Erythroblast (primary cell): ENCODE measurements at regions not wholly inside any gene's neighbourhood (a gene's known extent, or its start where the extent isn't known, plus 50 kb on each side); places are given as distances from the start of the nearest gene placed in this dataset.

Experiments used
- DNase-seq, 2 experiments: peaks; one replicate each; lab custom pipeline; 2025; lab: John Stamatoyannopoulos, UW
- GATA1 ChIP-seq: IDR thresholded peaks from 2 replicates; pipeline ENCODE4 v1.6.1; 2011; ENCODE audit warnings: low read depth, mild to moderate bottlenecking, control low read depth, low read length, moderate library complexity
- POLR2A ChIP-seq: IDR thresholded peaks from 2 replicates; pipeline ENCODE4 v1.6.1; 2011; ENCODE audit warnings: mild to moderate bottlenecking, low read length

DNA sequence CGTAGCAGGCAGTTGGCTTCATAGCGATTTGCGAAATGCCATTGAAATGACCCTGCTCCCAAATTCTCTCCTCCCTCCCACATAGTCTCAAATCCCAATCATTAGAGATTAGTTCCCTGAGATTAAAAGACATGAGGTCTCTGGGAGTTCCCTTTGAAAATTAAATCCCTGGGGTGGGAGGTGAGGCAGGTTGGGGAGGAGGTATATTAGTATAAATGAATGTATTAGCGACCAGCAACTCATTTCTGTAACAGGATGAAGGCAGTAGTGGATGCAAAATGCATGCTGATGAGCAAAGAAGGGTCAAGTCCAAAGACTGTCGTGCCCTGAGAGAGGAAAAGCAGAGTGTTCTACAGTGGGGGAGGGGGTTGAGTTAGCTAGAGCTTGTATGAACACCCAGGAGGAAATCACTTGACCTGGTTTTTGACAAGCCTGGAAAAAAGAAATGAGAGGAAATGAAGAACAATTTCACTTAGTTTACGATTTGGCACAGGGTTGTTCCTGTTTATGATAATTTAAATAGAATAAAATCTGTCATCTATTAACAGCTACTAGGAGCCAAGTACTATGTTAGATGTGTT lies 79.6 kb upstream of the MTPN start:
- no peak for DNase-seq
- TF ChIP-seq POLR2A (no peak), GATA1 (no peak)

DNA sequence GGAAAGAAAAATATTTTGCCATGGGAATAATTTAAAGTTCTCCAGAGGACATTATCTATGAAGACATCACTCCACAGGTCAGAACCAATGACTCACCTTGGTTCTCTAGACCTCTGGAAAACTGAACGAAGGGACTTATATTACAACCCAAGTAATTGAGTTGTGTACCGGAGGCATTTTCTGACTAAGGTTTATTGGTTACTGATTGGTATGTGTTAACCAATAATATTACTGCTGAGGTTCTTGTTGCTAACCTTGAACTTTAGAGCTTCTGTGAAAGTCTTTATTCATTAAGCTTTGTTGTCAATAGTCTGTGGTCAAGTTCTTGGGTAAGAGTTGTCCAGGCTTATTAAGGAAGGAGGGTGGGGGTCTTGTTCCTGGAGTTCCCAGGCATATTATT lies 78.1 kb upstream of the MTPN start:
- no peak for DNase-seq
- TF ChIP-seq POLR2A (no peak), GATA1 (no peak)

DNA sequence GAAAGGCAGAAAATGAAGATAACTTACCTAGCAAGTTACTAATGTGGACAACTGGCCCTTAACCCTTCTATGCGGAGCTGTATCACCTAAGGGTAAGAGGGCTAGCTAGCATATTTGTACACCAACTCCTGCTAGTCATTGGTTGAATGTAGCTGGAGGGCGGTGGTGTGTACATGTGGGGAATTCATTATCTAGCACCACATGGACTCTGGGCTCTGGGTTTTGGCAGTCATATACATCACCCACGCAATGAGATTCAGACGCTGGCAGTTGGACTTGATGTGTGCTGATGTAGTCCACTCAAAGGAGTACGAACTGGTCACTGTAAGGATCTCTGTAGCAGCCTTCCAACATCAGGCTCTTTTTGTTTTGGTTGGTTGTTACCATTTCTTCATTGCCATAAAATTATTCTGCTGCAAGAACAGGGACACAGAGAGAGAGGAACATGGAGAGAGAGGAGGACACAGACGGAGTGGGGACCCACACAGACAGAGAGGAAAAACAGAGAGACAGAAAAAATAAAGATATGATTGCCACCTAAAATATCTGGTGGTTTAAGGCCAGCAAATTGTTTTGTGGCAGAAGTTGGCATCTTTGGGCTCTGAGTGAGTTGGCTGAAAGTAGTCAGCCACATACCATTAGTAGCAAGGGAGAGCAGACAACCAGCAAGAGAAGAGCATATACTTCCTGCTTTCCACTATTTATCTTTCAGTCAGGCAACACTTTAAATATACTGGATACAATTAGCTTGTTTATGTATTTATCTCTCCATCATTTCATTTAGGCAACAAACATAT lies 76.7 kb upstream of the MTPN start:
- TF ChIP-seq GATA1 (no peak), POLR2A (no peak)
- no peak for DNase-seq

DNA sequence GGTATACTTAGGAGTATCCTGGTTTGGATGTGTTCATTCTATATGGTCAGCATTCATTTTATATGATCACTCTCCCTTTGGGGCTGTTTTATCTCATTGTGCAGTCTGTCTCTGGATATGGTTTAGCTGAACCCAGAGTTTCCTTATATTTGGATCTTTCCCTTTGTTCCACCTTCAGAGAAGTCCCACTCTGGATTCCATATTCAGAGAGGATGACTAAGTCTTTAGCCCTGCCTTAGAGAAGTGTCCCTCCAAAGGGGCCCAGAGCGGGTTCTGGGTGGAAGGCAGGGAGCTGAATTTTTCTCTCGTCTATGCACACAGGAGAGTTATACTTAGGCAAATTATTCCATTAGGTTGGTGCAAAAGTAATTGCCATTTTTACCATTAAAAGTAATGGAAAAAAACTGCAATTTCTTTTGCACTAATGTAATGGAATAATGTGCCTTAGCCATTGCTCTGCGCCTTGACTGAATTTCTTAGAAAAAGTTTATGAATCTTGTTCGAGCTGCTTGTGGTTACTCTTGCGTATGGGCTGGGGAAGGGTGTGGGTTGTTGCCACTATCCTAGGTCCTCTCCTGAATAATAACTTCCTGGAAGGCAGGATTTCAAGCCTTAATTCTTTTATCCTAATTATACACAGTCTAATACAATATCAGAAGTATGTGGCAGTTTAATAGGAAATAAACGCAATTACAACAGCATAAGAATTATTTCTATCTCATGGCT lies 74.2 kb upstream of the MTPN start:
- no peak for DNase-seq
- TF ChIP-seq POLR2A = no peak
- TF ChIP-seq GATA1 = no peak

DNA sequence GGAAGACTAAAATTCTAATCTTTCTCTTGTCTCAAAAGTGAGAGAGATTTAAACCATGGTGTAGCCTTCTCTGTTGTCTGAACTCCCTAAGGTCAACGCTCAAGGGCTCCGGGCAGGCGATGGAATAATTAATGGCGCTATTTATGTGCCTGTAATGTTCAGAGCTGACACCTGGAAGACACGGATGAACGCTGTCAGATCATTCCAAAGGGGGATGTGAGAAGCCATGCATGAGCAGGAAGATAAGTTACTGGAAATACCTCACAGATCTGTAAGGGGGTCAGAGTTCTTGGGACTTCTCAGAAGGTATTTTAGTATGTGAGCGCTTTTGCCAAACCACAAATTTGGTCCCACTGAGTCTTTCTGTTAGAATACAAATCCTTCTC lies 73.3 kb upstream of the MTPN start:
- no peak for DNase-seq
- TF ChIP-seq GATA1 (no peak), POLR2A (no peak)

DNA sequence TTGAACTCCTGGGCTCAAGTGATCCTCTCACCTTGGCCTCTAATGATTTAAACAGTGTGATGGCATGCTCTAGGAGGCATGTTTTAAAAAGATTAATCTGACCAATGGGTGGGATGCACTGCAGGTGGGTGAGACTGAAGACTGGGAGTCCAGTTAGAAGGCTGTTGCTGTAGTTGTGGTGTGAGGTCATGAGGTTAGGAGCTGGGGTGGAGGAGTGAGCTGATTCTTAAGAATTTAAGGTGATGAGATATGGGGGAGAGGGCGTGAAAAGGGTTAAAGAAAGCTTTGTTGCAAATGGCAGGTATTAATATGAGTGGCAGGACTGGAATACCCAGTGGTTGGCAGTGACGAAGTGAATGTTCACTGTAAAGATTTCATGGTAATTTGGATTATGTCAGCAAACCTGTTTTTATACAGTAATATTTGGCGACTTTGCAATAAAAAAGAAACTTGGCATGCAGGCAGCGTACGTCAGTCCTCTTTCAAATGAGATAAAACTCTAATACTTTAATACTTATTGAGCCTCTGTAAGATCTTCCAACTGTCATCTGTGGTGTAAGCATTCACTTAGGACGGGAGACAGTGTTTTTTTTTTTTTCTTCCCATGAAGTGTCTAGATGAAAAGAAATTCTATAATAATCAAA lies 72.8 kb upstream of the MTPN start:
- TF ChIP-seq POLR2A (no peak), GATA1 (no peak)
- no peak for DNase-seq

DNA sequence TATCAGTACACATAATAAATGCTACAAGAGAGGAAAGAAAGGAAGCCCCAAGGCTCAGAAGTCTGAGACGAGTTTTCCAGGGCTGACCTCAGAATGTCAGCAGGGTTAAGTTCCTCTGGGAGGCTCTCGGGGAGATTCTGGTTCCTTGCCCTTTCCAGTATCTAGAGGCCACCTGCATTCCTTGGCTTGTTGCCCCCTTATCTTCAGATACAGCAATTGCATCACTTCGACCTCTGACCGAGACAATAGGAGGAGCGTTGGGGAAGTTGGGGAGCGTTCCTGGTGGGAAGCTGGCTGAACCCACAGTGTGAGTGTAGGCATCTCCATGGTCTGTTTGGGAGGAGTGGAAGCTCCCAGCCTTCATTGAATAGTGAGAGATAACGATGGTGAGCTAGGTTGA lies 72.0 kb upstream of the MTPN start:
- TF ChIP-seq POLR2A = no peak
- TF ChIP-seq GATA1 = no peak
- peak in 1 of 2 experiments; percentile 11 for DNase-seq

DNA sequence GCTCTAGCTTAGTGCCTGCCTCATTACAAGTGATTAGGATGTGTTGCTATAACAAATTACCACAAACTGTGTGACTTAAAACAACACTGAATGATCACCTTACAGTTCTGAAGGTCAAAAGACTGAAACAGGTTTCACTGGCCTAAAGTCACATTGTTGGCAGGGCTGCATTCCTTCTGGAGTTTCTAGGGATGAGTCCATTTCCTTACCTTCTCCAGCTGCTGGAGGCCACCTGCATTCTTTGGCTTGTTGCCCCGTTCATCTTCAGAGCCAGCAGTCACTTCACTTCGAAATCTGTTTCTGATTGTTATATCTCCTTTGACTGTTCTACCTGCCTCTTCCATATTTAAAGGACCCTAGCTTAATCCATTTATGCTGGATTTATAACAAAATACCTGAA lies 69.4 kb upstream of the MTPN start:
- TF ChIP-seq POLR2A (no peak), GATA1 (no peak)

DNA sequence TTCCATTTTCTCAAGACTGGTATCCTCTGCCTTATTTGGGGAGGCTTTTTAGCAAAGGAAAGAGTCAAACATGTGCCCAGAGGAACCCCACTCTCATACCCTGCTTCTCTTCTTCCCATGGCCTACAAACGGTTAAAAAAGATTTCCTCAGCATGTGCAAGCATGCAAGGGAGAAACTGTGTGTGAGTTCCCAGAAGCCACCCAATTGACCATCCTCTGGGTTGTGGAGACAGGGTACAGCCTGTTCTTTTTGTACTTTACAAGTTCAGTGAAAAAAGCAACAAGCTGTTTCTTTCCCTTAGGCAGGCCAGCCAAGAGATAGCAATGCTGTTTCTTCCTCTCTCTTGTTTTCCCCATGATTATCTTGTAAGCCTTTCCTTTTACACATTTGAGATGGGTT lies 68.8 kb upstream of the MTPN start:
- no peak for TF ChIP-seq GATA1
- no peak for TF ChIP-seq POLR2A
- no peak for DNase-seq

More for the DNA sequence above, 69.4 kb upstream of the MTPN start:
- no peak for DNase-seq

DNA sequence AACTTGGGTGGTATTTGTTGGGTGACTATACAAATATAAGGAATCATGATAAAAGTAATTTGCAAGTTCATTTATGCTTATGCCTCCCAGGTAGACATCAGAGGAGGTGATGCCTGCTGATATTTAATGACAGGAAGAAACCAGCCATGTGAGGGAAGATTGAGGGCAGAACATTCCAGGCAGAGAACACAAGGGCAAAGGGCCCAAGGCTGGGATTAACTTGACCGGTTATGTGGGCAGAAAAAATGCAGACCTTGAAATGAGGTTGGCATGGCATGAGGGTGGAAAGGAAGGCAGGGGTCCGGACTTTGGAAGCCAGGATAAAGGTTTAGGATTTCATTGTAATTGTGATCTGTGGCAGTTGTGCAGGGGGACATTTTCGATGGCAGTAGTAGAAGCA lies 68.0 kb upstream of the MTPN start:
- TF ChIP-seq POLR2A = no peak
- TF ChIP-seq GATA1 = no peak
- DNase-seq = no peak

DNA sequence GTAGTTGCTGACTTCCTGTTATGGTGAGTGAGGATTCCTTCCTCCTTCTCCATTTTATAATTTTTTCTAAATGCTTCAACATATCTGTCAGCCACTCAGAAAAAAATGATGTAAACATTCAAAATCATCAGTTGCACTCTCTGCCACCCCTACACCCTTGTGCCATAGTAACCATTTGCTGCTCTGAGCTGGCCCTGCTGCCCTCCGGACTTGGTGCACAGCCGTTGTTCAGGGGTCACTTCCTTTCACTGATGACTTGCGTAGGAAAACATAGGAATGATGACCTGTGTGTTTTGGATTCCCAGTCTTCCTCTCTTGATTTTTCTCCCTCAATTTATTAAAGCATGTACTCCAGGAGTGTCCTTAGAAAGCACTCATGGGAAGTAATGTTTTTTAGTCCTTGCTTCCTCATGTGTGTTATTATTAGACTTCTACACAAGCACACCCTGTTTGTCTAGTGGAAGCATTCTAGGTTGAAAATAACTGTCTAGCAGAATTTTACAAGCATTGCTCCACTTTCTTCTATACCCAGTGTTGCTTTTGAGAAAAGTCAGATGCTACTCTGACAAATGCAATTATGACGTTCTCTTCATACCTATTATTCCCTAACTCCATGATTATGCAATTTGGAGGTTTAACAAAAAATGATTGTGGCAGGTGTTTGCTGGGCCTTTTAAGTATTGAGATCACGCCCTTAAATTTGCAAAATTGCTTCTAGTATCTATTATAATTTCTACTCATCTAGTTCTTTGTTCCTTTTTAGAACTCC lies 62.6 kb upstream of the MTPN start:
- no peak for DNase-seq
- TF ChIP-seq POLR2A (no peak), GATA1 (no peak)

DNA sequence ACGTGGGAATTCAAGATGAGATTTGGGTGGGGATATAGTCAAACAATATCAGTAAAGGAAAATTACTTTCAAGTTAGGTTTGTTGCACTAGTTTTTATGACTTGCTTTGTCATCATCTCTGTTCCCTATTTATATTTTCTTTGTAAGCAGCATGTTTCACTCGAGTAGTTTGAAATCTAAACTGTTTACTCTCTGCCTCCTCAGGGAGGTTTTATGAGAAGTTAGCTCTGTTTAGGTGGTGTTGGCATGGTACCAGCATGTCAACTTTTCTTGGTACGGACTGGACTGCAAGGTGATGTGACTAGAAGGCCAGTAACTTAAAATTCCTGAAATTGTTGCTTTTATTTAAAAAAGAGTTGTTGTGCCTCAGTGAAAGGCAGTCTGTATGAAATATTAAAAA lies 59.2 kb upstream of the MTPN start:
- TF ChIP-seq GATA1 = no peak
- DNase-seq = no peak

DNA sequence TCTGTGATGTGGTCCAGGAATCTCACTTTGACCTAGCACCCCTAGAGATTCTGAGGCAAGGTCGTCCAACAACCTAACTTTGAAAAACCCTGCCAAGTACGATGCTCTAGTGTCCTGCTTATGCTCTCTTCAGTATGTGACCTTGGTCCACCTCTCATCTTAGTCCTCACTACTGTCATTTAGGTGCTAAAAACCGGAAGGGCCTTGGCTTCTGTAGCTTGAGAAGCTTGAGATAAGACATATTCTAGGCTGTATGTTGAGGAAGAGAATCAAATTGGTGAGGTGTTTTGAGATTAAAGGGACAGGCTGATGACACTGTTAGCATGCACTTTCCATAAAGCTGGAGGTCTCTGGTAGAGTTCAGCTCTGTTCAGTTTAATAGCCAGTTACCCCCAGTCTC lies 57.0 kb upstream of the MTPN start:
- DNase-seq = no peak
- no peak for TF ChIP-seq GATA1
- TF ChIP-seq POLR2A = no peak
